HG02642 (cell line): ENCODE measurements at regions not wholly inside any gene's neighbourhood (a gene's known extent, or its start where the extent isn't known, plus 50 kb on each side); places are given as distances from the start of the nearest gene placed in this dataset.
"Not testable (repeated sequence)": the region's sequence is repeated elsewhere in the genome, so short reads cannot be mapped to it uniquely, and the experiment has no call there.

ENCODE experiments used
- ATAC-seq: cut with Tn5 transposase; IDR thresholded peaks from one replicate; pipeline ENCODE4 v1.9.1; 2021; ENCODE audit warnings: mild to moderate bottlenecking; ENCODE audit not compliant: unreplicated experiment, poor library complexity

GRCh38 chr6:66326228-66326627 lies 619.2 kb upstream of the EYS start:
- ATAC-seq, result no peak

GRCh38 chr6:66321017-66321416 lies 614.0 kb upstream of the EYS start:
- no peak for ATAC-seq

DNA sequence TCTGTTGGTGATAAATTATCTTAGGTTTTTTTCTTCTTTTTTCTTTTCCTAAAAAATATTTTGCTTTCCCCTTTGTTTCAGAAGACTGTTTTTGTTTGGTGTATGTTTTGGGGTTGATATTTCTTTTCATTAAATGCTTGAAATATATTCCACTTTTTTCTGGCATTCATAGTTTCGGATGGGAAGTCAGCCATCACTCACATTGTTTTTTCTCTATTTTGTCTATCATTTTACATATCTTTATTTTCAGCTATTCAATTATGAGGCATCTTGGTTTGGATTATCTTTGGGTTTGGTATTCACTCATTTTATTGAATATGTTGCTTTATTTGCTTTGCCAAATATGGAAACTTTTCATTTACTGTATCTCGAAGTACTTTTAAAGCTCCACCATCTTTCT lies 600.5 kb upstream of the EYS start:
- no peak for ATAC-seq

- ATAC-seq, result no peak
Observed at GRCh38 chr6:66291905-66292304, 584.9 kb upstream of the EYS start.

GRCh38 chr6:66289889-66290288 lies 582.9 kb upstream of the EYS start:
- no peak for ATAC-seq

- ATAC-seq, result no peak
Observed at GRCh38 chr6:66278115-66278514, 571.1 kb upstream of the EYS start.

- ATAC-seq, result no peak
Observed at GRCh38 chr6:66277400-66277799, 570.4 kb upstream of the EYS start.

GRCh38 chr6:66265737-66266136 lies 558.7 kb upstream of the EYS start:
- ATAC-seq, result no peak

GRCh38 chr6:66264376-66264775 lies 557.4 kb upstream of the EYS start:
- ATAC-seq, result no peak

DNA sequence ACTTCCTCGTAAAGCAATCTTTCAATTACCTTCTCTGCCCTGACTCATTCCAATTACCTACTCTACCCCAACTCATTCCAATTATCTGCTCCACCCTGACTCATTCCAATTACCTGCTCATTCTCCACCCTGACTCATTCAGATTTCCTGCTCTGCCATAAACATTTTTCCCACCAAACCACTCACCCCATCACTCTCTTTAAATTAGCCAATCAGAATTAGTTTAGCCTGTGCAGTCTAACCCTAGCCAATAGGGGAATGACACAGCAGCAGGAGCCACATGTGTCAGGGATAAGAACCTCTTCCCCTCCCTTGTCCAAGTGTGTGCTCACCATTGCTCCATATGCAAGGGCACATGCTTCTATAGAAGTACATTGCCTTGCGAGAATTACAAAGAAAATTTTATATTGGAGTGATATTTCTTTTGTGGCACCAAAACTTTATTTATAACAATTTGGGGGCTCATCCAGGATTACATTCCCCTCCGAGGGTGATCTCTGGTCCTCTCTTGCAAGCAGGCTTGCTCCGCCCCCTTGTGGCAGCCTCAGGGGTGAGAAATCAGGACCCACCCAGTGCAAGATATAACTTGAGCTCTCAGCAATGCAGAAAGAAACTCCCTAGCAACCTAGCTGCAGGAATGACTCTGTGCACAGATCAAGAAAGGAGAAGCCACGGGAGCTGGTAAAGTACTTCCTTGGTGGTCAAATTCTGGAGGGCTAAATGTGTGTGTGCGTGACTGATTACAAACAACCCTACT lies 551.9 kb upstream of the EYS start:
- not testable (repeated sequence) for ATAC-seq

DNA sequence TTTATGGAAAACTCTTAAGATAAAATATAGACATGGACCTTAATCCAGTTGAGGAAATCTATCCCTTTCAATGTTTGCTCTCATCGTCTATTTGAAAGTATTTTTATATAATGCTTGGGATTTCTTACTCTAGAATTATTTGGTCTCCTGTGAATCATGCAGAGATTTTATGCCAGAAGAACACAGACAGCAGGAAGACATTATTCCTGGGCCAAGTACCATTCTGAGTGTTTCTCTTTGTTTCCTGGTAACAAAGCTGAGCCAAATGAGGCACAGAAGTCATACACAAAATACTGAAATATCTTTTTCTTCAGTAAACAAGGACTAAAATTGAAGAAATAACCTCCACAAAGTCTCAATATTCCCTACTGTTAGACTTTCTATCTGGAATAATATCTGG lies 538.2 kb upstream of the EYS start:
- no peak for ATAC-seq

DNA sequence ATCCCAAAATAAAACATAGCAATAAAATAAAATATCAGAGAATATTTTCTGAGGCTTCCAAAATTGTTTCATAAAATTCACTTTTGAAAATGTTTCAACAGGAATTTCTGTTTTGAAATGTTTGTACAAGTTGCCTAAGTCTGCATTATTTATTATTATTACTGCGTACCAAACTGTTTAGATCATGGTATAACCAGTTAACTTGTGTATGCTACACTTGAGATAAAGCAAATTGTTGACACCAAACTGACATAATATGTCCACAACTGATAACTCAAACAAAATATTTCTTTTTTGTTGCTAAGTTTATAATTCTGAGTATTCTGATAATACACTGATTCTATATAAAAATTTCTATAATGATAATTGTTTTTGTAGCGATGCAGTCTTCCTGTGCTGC lies 531.8 kb upstream of the EYS start:
- ATAC-seq, result no peak

GRCh38 chr6:66232890-66233289 lies 525.9 kb upstream of the EYS start:
- ATAC-seq, result no peak

- no peak for ATAC-seq
Observed at GRCh38 chr6:66230591-66230990, 523.6 kb upstream of the EYS start.

GRCh38 chr6:66226109-66226508 lies 519.1 kb upstream of the EYS start:
- no peak for ATAC-seq

GRCh38 chr6:66210964-66211363 lies 503.9 kb upstream of the EYS start:
- no peak for ATAC-seq

GRCh38 chr6:66200390-66200789 lies 493.4 kb upstream of the EYS start:
- ATAC-seq, result no peak

DNA sequence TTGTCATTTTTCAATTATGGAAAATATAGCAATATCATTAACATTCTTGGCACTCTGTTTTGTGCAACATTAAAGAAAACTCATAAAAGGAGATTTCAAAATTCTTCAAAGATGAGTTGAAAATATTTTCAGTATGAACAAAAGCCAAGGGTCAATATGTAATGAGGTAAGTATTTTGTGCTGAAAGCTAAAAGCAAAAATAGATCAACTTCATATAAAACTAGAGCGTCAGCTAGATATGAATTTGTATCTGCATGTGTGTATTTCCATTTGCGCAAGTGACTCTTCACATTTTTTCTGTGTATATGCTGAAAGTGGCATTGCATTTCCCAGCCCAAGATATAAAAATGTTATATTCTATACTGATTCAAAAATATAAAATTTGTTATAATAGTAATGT lies 492.1 kb upstream of the EYS start:
- ATAC-seq, result no peak

DNA sequence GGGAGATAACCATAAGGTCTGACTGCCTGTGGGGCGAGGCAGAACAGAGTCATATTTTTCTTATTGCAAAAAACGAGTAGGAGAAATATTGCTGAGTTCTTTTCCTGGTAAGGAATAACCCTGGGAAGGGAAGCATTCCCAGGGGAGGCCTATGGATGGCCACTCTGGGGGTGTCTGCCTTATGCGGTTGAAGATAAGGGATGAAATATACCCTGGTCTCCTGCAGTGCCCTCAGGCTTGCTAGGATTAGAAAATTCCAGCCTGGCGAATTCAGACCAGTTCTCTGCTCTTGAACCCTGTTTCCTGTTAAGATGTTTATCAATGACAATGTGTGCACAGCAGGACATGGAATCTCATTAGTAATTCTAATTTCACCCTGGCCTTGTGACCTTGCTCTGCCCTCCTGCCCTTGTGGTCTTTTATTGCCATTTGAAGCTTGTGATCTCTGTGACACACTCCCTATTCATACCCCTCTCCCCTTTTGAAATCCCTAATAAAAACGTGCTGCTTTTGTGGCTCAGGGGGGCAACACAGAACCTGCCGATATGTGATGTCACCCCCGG lies 491.1 kb upstream of the EYS start:
- ATAC-seq, result no peak

GRCh38 chr6:66190858-66191257 lies 483.8 kb upstream of the EYS start:
- ATAC-seq, result no peak

- no peak for ATAC-seq
Observed at GRCh38 chr6:66189915-66190314, 482.9 kb upstream of the EYS start.

- no peak for ATAC-seq
Observed at GRCh38 chr6:66186756-66187155, 479.7 kb upstream of the EYS start.
